OCI-LY7 (cell line): ENCODE measurements at regions not wholly inside any gene's neighbourhood (a gene's known extent, or its start where the extent isn't known, plus 50 kb on each side); places are given as distances from the start of the nearest gene placed in this dataset.

Experiments
- BruUV-seq: library from RNA; stranded (reverse); fragments of 400-500 nt; replicated peaks from 2 replicates; lab custom pipeline; 2021; lab: Mats Ljungman, UMichigan
- CTCF ChIA-PET: fragments of 300-600 bp; sonication (Branson Sonifier 250); formaldehyde crosslinking; loops from one replicate; lab custom pipeline; 2022; ENCODE audit warnings: antibody characterized with exemption; ENCODE audit not compliant: unreplicated experiment; lab: Charles Lee
- POLR2A ChIA-PET: fragments of 300-600 bp; sonication (Branson Sonifier 250); formaldehyde crosslinking; loops from one replicate; lab custom pipeline; 2022; ENCODE audit warnings: antibody characterized with exemption; lab: Charles Lee
- DNase-seq: peaks from one replicate; pipeline ENCODE4 v3.0.0-alpha.2; 2015; ENCODE audit warnings: low spot score
- H2AFZ ChIP-seq: fragments of 200-600 bp; sonication (generic), shearing (Covaris generic); 2 replicates; pipeline ENCODE4 v1.6.1; 2014; ENCODE audit warnings: mild to moderate bottlenecking, antibody characterized with exemption, low read length, moderate library complexity
- H3K27ac ChIP-seq: fragments of 200-600 bp; sonication (generic); 2 replicates; pipeline ENCODE4 v1.5.1; 2014; ENCODE audit warnings: mixed run types, low read depth, mild to moderate bottlenecking, moderate library complexity, low read length, inconsistent platforms; ENCODE audit not compliant: poor library complexity, severe bottlenecking
- H3K36me3 ChIP-seq: fragments of 200-600 bp; sonication (generic); 2 replicates; pipeline ENCODE4 v1.6.1; 2014; ENCODE audit warnings: mild to moderate bottlenecking, antibody characterized with exemption, low read length, moderate library complexity, mixed read lengths; ENCODE audit not compliant: insufficient read depth
- H3K4me1 ChIP-seq: fragments of 200-600 bp; sonication (generic); 2 replicates; pipeline ENCODE4 v1.5.1; 2014; ENCODE audit warnings: mild to moderate bottlenecking, low read length; ENCODE audit not compliant: insufficient read depth, poor library complexity, severe bottlenecking
- H3K4me2 ChIP-seq: fragments of 200-600 bp; sonication (generic); 2 replicates; pipeline ENCODE4 v1.6.1; 2014; ENCODE audit warnings: mild to moderate bottlenecking, low read length
- H3K4me3 ChIP-seq: fragments of 200-600 bp; sonication (generic); 2 replicates; pipeline ENCODE4 v1.5.1; 2014; ENCODE audit warnings: mild to moderate bottlenecking, low read depth, low read length; ENCODE audit not compliant: poor library complexity, severe bottlenecking
- H3K79me2 ChIP-seq: fragments of 200-600 bp; sonication (generic); 2 replicates; pipeline ENCODE4 v1.6.1; 2016; ENCODE audit warnings: low read depth, mild to moderate bottlenecking, low read length, moderate library complexity, mixed read lengths; ENCODE audit not compliant: insufficient read depth
- H3K9me2 ChIP-seq: fragments of 200-600 bp; sonication (generic); 2 replicates; pipeline ENCODE4 v1.6.1; 2016; ENCODE audit warnings: mild to moderate bottlenecking, low read length, mixed read lengths; ENCODE audit not compliant: insufficient read depth
- H3K9me3 ChIP-seq: fragments of 200-600 bp; sonication (generic); 2 replicates; pipeline ENCODE4 v1.6.1; 2014; ENCODE audit warnings: mild to moderate bottlenecking, mixed run types, low read length, mixed read lengths
- H4K20me1 ChIP-seq: fragments of 200-600 bp; sonication (generic); 2 replicates; pipeline ENCODE4 v1.6.1; 2014; ENCODE audit warnings: mild to moderate bottlenecking, antibody characterized with exemption, low read length, moderate library complexity, mixed read lengths; ENCODE audit not compliant: insufficient read depth
- CTCF ChIP-seq: fragments of 200-600 bp; sonication (generic); conservative IDR thresholded peaks from 2 replicates; pipeline ENCODE4 v1.5.1; 2014; ENCODE audit warnings: mild to moderate bottlenecking, antibody characterized with exemption, low read length, moderate library complexity, mixed read lengths
- EZH2phosphoT487 ChIP-seq: fragments of 200-600 bp; sonication (generic); IDR thresholded peaks from 2 replicates; pipeline ENCODE4 v1.6.1; 2018; ENCODE audit warnings: low read depth, borderline replicate concordance, mild to moderate bottlenecking, mixed run types, antibody characterized with exemption, low read length, moderate library complexity, mixed read lengths
- intact Hi-C: fragments of 100-400 bp; cut with micrococcal nuclease; formaldehyde crosslinking; loops from one replicate; pipeline ENCODE4 v1.10.0; 2022; ENCODE audit not compliant: unreplicated experiment

- Histone ChIP-seq H3K4me3 (no peak overlapping the region), H3K4me1 (no peaks in the 10 kb centered on the region), H4K20me1 (no peaks in the 10 kb centered on the region), H3K4me2 (no peak overlapping the region), H3K79me2 (no peaks in the 10 kb centered on the region), H3K36me3 (no peaks in the 10 kb centered on the region), H2AFZ (no peak overlapping the region), H3K9me3 (no peaks in the 10 kb centered on the region), H3K9me2 (no peaks in the 10 kb centered on the region), H3K27ac (no peak overlapping the region)
- no peak for TF ChIP-seq EZH2phosphoT487
- no peak for TF ChIP-seq CTCF
- intact Hi-C loops: no loop called here
- POLR2A ChIA-PET: no interaction called here
- no peak for DNase-seq
- CTCF ChIA-PET: no interaction called here
- BruUV-seq: no TSS peak
Observed at GRCh38 chr13:64925284-64925683, 2304.9 kb downstream of the PCDH9 start.

GRCh38 chr13:64924401-64924800 lies 2305.7 kb downstream of the PCDH9 start:
- H3K4me3 ChIP-seq: no peak overlapping the region
- intact Hi-C loops: no loop called here
- no peaks in the 10 kb centered on the region for H4K20me1 ChIP-seq
- ChIA-PET CTCF (no interaction called here), POLR2A (interaction anchor here (0.6 kb wide), 1 partner anchor 27 kb away, joined by 4 read pairs; no protein-coding TSS in a partner anchor)
- H3K9me2 ChIP-seq: no peaks in the 10 kb centered on the region
- no peak overlapping the region for H3K27ac ChIP-seq
- H3K4me2 ChIP-seq: no peak overlapping the region
- no peaks in the 10 kb centered on the region for H3K4me1 ChIP-seq
- no peaks in the 10 kb centered on the region for H3K36me3 ChIP-seq
- no peaks in the 10 kb centered on the region for H3K9me3 ChIP-seq
- no peaks in the 10 kb centered on the region for H3K79me2 ChIP-seq
- BruUV-seq: no TSS peak
- no peak for DNase-seq
- no peak overlapping the region for H2AFZ ChIP-seq
- no peak for TF ChIP-seq CTCF
- TF ChIP-seq EZH2phosphoT487: no peak

GRCh38 chr13:64917566-64917965 lies 2312.6 kb downstream of the PCDH9 start:
- no peaks in the 10 kb centered on the region for H3K9me2 ChIP-seq
- POLR2A ChIA-PET: no interaction called here
- no peaks in the 10 kb centered on the region for H3K79me2 ChIP-seq
- no peaks in the 10 kb centered on the region for H4K20me1 ChIP-seq
- H3K36me3 ChIP-seq: no peaks in the 10 kb centered on the region
- H3K27ac ChIP-seq: no peak overlapping the region
- no TSS peak for BruUV-seq
- H2AFZ ChIP-seq: no peak overlapping the region
- no peaks in the 10 kb centered on the region for H3K4me1 ChIP-seq
- TF ChIP-seq CTCF (no peak), EZH2phosphoT487 (no peak)
- CTCF ChIA-PET: no interaction called here
- H3K4me3 ChIP-seq: no peak overlapping the region
- intact Hi-C loops: no loop called here
- H3K4me2 ChIP-seq: no peak overlapping the region
- no peak for DNase-seq
- H3K9me3 ChIP-seq: no peaks in the 10 kb centered on the region
